ENCODE measurements at regions not wholly inside any gene's neighbourhood (a gene's known extent, or its start where the extent isn't known, plus 50 kb on each side); places are given as distances from the start of the nearest gene placed in this dataset.
A peak's percentile ranks its signal among the peaks of the same experiment; 100 is the strongest.
"Not testable (repeated sequence)": the region's sequence is repeated elsewhere in the genome, so short reads cannot be mapped to it uniquely, and the experiment has no call there.

GRCh38 chr10:30560326-30560725 lies 69.2 kb downstream of the LYZL2 start:
- DNase-seq, result no peak

- DNase-seq, result no peak
Measured at GRCh38 chr10:30559180-30559579, 70.4 kb downstream of the LYZL2 start.

DNA sequence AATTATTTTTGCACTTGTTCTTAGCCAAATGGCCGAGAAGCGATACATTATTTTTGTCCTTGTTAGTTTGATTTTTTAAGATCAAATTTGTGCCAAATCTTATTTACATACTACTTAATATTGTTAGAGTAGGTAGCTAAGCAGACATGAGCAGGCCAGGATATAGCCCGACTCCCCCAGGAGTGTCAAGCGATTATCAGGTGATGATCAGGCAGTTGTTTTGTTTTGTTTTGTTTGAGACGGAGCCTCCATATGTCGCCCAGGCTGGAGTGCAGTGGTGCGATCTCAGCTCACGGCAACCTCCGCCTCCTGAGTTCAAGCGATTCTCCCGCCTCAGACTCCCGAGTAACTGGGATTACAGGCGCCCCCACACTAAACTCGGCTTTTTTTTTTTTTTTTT lies 71.1 kb downstream of the LYZL2 start:
- DNase-seq, result no peak

- DNase-seq, result no peak
Measured at GRCh38 chr10:30557884-30558283, 71.7 kb downstream of the LYZL2 start.

- DNase-seq, result no peak
Measured at GRCh38 chr10:30556189-30556588, 73.4 kb downstream of the LYZL2 start.

DNA sequence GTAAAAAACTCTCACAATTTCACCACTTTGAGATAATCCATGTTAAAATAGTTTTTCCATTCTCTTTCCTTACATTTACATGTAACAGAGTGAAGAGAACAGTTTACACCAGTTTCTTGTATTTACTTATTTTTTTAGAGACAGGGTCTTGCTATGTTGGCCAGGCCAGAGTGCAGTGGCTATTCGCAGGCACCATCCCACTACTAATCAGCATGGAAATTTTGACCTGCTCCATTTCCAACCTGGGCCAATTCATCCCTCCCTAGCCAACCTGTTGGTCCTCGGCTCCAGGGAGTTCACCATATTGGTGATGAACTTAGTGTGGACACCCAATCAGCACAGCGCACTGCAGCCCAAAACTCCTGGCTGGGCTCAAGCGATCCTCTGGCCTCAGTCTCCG lies 74.1 kb downstream of the LYZL2 start:
- DNase-seq, result no peak

DNA sequence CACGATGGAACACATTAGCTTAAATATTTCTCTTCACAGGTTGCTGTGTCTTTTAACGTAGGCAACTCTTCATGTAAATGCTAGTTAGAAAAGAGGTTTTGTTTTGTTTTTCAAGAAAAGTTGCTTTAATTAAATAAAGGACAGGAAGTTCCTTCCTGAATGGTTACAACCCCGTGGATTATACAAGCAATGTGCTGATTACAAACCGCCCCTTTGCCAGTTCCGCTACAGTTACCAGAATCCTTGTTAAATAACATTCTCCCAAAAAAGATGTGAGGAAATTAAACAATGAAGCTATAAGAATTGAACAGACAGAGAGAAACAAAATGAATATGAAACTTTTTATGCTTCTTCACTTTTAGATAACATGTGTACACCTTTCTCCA lies 75.1 kb downstream of the LYZL2 start:
- no peak for DNase-seq

DNA sequence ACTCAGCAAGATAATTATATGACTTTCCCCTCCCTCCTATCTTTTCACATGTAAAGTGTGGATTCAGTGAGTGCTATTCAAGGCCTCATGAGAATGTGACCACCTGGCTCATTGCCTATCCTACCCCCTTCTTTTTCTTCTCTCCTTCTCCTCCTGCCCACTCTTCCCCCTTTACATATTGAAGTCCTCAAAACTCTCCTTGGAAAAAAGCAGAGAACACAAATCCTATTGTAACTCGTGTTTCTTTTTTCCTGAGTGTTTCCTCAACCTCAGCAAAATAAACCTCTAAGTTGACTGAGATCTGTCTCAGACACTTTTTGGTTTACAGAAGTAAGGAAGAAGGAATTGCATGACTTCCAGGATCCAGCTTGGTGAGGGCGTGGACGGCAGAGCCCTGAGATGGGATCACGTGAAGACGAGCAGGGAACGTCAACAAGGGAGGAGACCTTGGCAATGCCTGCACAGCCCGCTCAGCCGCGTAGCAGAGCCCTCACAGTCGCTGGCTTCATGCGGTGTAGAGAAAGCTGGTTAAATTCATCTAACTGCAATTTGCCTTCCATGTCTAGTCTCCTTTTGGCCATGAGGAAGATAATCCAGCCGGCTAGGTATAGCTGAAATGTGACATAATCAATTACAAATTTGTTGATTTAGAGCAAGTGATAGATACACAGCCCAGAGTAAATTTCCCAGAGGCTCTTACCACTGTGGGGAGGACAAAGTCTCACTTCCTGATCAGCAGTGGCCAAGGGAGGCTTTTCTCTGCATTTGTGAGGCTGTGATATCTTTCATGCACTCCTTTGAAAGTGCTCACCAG lies 75.7 kb downstream of the LYZL2 start:
- no peak for DNase-seq

DNA sequence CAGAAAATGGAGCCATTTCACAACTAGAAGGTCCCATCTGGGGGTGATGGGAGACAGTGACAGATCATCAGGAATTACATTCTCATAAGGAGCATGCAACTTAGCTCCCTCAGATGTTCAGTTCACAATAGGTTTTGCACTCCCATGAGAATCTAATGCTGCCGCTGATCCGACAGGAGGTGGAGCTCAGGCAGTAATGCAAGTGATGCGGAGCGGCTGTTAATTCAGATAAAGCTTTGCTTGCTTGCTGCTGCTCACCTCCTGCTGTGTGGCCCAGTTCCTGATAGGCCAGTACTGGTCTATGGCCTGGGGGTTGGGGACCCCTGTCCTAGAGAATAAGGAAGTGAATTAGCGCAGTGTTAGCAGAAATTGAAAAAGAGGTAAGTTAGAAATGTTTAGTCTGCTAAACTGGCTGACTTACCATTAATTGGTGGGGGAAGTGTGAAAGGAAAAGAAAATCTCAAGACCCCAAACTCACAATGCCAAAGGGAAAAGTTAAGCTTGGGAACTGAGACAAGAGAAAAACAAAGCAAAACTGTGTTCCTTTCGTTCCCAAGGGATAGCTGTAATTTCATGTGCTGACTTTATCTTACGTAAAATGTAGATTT lies 76.4 kb downstream of the LYZL2 start:
- no peak for DNase-seq

GRCh38 chr10:30550967-30551815 lies 78.4 kb downstream of the LYZL2 start:
- no peak for DNase-seq

- DNase-seq, result not testable (repeated sequence)
Measured at GRCh38 chr10:30549134-30549687, 80.3 kb downstream of the LYZL2 start.

DNA sequence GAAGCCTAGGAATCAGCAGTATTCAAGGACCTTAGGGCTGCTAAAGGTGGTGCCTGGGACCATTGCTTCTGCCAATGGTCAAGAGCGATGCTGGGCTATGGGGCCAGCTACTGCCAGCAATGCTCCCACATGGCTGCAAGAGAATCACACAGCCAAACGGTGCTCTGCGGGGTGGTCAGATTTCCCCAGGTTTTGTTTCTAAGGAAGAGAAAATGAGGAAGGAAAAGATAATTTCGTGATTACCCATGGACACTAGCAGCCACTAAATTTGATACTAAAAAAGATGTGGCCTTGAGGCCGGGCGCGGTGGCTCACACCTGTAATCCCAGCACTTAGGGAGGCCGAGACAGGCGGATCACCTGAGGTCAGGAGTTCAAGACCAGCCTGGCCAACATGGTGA lies 83.0 kb downstream of the LYZL2 start:
- DNase-seq, result no peak

- no peak for DNase-seq
Measured at GRCh38 chr10:30542895-30543288, 86.7 kb downstream of the LYZL2 start.

GRCh38 chr10:30542001-30542894 lies 87.3 kb downstream of the LYZL2 start:
- no peak for DNase-seq

GRCh38 chr10:30540276-30540675 lies 89.3 kb downstream of the LYZL2 start:
- no peak for DNase-seq

DNA sequence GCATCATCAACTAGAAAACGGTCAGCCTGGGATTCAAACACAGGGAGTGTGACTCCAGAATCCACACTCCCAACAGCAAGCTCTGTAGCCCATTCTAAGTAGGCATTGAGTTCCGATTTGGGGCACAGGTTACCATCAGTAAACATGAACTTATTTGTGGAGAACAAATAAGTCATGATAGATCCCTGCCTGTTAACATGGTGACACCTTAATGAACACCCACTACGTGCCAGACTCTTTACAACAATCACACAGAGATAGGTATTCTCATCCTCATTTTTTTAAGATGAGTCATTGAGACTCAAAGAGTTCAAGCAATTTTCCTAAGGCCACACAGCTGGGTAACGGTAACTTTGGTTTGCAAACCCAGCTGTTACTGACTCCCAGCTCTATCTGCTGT lies 91.5 kb downstream of the LYZL2 start:
- DNase-seq, result no peak

- DNase-seq, result no peak
Measured at GRCh38 chr10:30537586-30537985, 92.0 kb downstream of the LYZL2 start.

DNA sequence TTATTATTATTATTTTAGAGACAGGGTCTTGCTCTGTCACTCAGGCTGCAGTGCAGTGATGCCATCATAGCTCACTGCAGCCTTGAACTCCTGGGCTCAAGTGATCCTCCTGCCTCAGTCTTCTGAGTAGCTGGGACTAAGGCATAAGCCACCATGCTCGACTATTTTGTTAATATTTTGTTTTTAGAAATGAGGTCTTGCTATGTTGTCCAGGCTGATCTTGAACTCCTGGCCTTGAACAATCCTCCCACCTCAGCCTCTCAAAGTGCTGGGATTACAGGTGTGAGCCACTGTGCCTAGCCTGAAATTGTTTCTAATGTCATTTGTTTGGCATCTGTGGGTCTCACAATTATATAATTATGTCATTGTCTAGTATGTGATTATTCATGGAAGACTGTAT lies 92.4 kb downstream of the LYZL2 start:
- not testable (repeated sequence) for DNase-seq

DNA sequence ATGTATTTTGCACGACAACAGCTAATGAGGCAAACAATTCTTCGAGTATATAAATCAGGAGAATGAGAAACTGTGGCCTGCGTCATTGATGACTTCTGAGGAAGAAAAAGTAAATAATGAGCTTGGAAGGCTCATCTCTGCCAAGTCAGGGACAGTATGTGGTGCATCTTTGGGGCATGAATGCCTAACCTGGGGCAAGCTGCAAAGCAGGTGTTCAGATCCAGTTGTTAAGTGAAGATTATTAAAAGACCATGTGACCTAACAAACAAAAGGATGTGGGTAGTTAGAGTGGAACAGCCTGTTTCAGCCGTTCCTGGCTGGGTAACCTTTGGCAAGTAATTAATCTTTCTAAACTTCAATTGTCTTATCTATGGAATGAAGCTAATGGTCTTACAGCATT lies 93.0 kb downstream of the LYZL2 start:
- DNase-seq, result no peak

GRCh38 chr10:30535677-30536076 lies 93.9 kb downstream of the LYZL2 start:
- DNase-seq, result no peak

DNA sequence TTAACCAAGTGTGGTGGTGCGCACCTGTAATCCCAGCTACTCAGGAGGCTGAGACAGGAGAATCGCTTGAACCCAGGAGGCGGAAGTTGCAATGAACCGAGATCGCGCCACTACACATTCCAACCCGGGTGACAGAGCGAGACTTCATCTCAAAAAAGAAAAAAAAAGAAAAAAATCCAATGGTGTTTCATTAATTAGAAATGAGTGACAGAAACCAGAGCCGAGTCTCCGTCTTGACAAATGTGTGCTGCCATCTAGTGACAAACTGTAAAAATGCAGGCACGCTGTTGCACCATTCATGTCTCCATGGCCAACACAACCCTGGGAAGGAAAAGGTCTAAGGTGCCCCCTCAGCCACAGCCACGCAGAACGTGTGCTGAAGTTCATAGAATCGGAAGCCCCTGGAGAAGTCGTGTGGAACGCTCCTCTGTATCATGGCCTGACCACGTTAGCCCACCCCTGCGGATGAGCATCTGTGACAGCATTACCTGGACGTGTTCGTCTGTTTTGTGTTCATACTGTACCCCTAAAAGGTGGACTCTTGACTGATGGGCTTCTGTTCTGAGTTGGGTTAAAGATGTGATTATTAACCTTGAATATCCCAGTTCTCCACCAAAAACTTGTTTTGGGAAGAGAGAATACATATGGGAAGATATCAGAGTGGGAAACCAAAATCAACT lies 94.9 kb downstream of the LYZL2 start:
- DNase-seq, result peak; percentile 60 to 74
